CD4-positive, alpha-beta T cell (primary cell): ENCODE measurements at regions not wholly inside any gene's neighbourhood (a gene's known extent, or its start where the extent isn't known, plus 50 kb on each side); places are given as distances from the start of the nearest gene placed in this dataset.
"Not testable (repeated sequence)": the region's sequence is repeated elsewhere in the genome, so short reads cannot be mapped to it uniquely, and the experiment has no call there.

Source experiments
- ATAC-seq: fragments of 200-7000 bp; cut with Tn5 transposase; one replicate; pipeline ENCODE4 v1.10.0; 2022; ENCODE audit warnings: mild to moderate bottlenecking; ENCODE audit not compliant: poor library complexity
- CTCF ChIA-PET: fragments of 350-600 bp; sonication (Branson Sonifier 250); formaldehyde crosslinking; loops from one replicate; lab custom pipeline; 2021; ENCODE audit warnings: antibody characterized with exemption, inconsistent platforms; lab: Charles Lee
- POLR2A ChIA-PET: fragments of 350-600 bp; sonication (Branson Sonifier 250); formaldehyde crosslinking; loops from one replicate; lab custom pipeline; 2021; ENCODE audit warnings: antibody characterized with exemption, inconsistent platforms; lab: Charles Lee
- DNase-seq, 14 experiments: peaks; one replicate each; pipeline ENCODE4 v3.0.0-alpha.2; 2013 to 2020; ENCODE audit warnings: mixed read lengths in 2 of 14
- H3K27ac ChIP-seq, 2 donors: one replicate each; pipeline versions ENCODE4 v1.5.1 to v1.7.0; 2013; ENCODE audit warnings: low read length in 2 of 2, low read depth in 1 of 2, mild to moderate bottlenecking in 1 of 2
- H3K27me3 ChIP-seq, 2 experiments: 1 replicate in 1 of 2; 2 replicates in 1 of 2; pipeline versions ENCODE4 v1.6.1 to v1.7.0; 2013; ENCODE audit warnings: low read length in 2 of 2, control low read depth in 1 of 2, mild to moderate bottlenecking in 1 of 2, moderate library complexity in 1 of 2; ENCODE audit not compliant: insufficient read depth in 2 of 2, control insufficient read depth in 1 of 2
- H3K36me3 ChIP-seq: one replicate; pipeline ENCODE4 v1.6.1; 2013; ENCODE audit warnings: low read length, control low read depth; ENCODE audit not compliant: insufficient read depth
- H3K4me1 ChIP-seq: one replicate; pipeline ENCODE4 v1.6.1; 2013; ENCODE audit warnings: low read length, control low read depth; ENCODE audit not compliant: insufficient read depth
- H3K4me3 ChIP-seq: one replicate; pipeline ENCODE4 v1.5.1; 2013; ENCODE audit warnings: mild to moderate bottlenecking, low read length, moderate library complexity
- H3K9me3 ChIP-seq, 2 experiments: 1 replicate in 1 of 2; 2 replicates in 1 of 2; pipeline versions ENCODE4 v1.6.1 to v1.7.0; 2013; ENCODE audit warnings: low read length in 2 of 2, mild to moderate bottlenecking in 2 of 2, control low read depth in 1 of 2, moderate library complexity in 1 of 2; ENCODE audit not compliant: control insufficient read depth in 1 of 2, insufficient read depth in 1 of 2
- H3K27ac Mint-ChIP-seq: one replicate; pipeline ENCODE4 v1.8.0; 2020; ENCODE audit warnings: mixed read lengths
- H3K27me3 Mint-ChIP-seq: one replicate; pipeline ENCODE4 v1.8.0; 2021; ENCODE audit warnings: mixed read lengths
- H3K36me3 Mint-ChIP-seq: one replicate; pipeline ENCODE4 v1.8.0; 2021; ENCODE audit warnings: low read depth, mixed read lengths
- H3K4me1 Mint-ChIP-seq: one replicate; pipeline ENCODE4 v1.8.0; 2021; ENCODE audit warnings: low read depth, mixed read lengths
- H3K4me3 Mint-ChIP-seq: one replicate; pipeline ENCODE4 v1.8.0; 2020; ENCODE audit warnings: mild to moderate bottlenecking, mixed read lengths
- H3K9me3 Mint-ChIP-seq: one replicate; pipeline ENCODE4 v1.8.0; 2020; ENCODE audit warnings: mixed read lengths
- intact Hi-C, 2 experiments: fragments of 100-400 bp; cut with DNase I in 1 of 2; cut with micrococcal nuclease in 1 of 2; formaldehyde crosslinking; loops; one replicate each; pipeline versions ENCODE4 v1.15.1 to v1.9.0; 2023 to 2025; cut with DNase I, micrococcal nuclease
- TF ChIP-seq, protein P1 (sequence below): fragments of 200-600 bp; IDR thresholded peaks from one replicate; pipeline ENCODE4 v1.8.0; 2022; ENCODE audit warnings: antibody characterized with exemption, mild to moderate bottlenecking

DNA sequence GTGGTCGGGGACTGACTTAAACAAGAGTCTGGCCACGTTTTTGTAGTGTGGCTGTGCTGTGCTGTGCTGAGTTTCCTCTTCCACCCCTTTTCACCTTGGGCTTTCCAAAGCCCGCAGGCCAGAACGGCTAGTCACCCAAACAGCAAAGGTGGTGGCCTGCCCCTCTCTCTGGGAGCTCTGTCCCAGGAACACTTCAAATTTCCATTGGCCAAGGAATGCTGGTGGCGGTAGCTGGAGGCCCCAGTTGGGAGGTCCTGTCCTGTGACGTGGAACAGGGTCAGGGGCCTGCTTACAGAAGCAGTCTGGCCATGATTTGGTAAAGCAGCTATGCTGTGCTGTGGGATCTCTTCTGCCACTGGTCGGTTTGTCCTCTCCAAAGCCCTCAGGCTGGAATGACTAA is 628.1 kb upstream of the DEFB115 start:
- intact Hi-C loops, H3K36me3 Mint-ChIP-seq, H3K4me3 ChIP-seq, H3K4me1 Mint-ChIP-seq, H3K4me3 Mint-ChIP-seq, H3K27me3 ChIP-seq, CTCF ChIA-PET, H3K4me1 ChIP-seq, H3K27me3 Mint-ChIP-seq, POLR2A ChIA-PET, DNase-seq, H3K27ac ChIP-seq, H3K36me3 ChIP-seq, ATAC-seq, H3K27ac Mint-ChIP-seq: not testable (repeated sequence)
- H3K9me3 Mint-ChIP-seq: peaks cover 12% of the 10 kb centered on the region
- H3K9me3 ChIP-seq: peaks cover 0 to 33% of the 10 kb centered on the region in 2 experiments

- ChIA-PET CTCF (no interaction called here), POLR2A (no interaction called here)
- Histone ChIP-seq H3K9me3 (peaks cover 0 to 36% of the 10 kb centered on the region in 2 experiments), H3K4me3 (no peak overlapping the region), H3K4me1 (no peaks in the 10 kb centered on the region), H3K36me3 (no peaks in the 10 kb centered on the region), H3K27me3 (no peaks in the 10 kb centered on the region), H3K27ac (no peak overlapping the region)
- no peak for ATAC-seq
- Mint-ChIP-seq H3K27me3 (no peaks in the 10 kb centered on the region), H3K4me1 (no peaks in the 10 kb centered on the region), H3K27ac (no peak overlapping the region), H3K36me3 (no peaks in the 10 kb centered on the region), H3K9me3 (peaks cover 11% of the 10 kb centered on the region), H3K4me3 (no peak overlapping the region)
- intact Hi-C loops: no loop called here
- TF ChIP-seq, protein P1, sequence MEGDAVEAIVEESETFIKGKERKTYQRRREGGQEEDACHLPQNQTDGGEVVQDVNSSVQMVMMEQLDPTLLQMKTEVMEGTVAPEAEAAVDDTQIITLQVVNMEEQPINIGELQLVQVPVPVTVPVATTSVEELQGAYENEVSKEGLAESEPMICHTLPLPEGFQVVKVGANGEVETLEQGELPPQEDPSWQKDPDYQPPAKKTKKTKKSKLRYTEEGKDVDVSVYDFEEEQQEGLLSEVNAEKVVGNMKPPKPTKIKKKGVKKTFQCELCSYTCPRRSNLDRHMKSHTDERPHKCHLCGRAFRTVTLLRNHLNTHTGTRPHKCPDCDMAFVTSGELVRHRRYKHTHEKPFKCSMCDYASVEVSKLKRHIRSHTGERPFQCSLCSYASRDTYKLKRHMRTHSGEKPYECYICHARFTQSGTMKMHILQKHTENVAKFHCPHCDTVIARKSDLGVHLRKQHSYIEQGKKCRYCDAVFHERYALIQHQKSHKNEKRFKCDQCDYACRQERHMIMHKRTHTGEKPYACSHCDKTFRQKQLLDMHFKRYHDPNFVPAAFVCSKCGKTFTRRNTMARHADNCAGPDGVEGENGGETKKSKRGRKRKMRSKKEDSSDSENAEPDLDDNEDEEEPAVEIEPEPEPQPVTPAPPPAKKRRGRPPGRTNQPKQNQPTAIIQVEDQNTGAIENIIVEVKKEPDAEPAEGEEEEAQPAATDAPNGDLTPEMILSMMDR: no peak
- DNase-seq: no peak
These were observed 626.7 kb upstream of the DEFB115 start for GRCh38 chr20:30630761-30631160.

DNA sequence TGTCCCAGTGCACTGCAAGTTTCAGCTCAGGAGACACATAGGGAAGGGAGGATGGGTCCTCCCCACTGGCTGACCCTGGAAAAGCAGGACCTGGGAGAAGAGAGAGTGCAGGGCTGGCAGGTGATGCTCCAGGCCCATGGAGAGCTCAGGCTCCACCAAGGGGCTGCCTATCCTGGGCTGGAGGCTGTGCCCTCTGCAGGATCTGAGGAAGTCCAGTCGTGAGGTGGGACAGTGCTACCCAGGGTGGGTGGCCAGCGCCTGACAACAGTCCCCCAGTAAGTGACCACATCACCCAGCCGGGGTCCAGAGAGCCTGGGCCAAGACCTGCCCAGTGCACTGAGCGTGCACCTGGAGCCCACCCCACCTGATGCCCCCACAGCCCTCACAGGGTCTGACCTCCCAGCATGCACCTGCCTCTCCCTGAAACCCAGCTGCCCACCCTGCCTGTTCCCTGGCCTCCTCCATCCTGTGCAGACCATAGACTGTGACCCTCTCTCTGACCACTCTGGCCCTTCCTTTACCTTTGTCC is 626.1 kb upstream of the DEFB115 start:
- H3K27ac Mint-ChIP-seq, H3K27me3 Mint-ChIP-seq, H3K36me3 Mint-ChIP-seq, H3K36me3 ChIP-seq, DNase-seq, H3K27me3 ChIP-seq, H3K4me1 Mint-ChIP-seq, ATAC-seq, POLR2A ChIA-PET, H3K4me3 Mint-ChIP-seq, H3K27ac ChIP-seq, H3K4me3 ChIP-seq, CTCF ChIA-PET, intact Hi-C loops, H3K4me1 ChIP-seq: not testable (repeated sequence)
- peaks cover 11% of the 10 kb centered on the region for H3K9me3 Mint-ChIP-seq
- peaks cover 0 to 36% of the 10 kb centered on the region in 2 experiments for H3K9me3 ChIP-seq

- H3K4me1 Mint-ChIP-seq, H3K27me3 Mint-ChIP-seq, H3K4me1 ChIP-seq, POLR2A ChIA-PET, H3K27ac ChIP-seq, H3K4me3 Mint-ChIP-seq, H3K36me3 Mint-ChIP-seq, H3K9me3 Mint-ChIP-seq, DNase-seq, H3K27ac Mint-ChIP-seq, CTCF ChIA-PET, intact Hi-C loops, H3K36me3 ChIP-seq, H3K4me3 ChIP-seq, H3K27me3 ChIP-seq, ATAC-seq: not testable (repeated sequence)
- H3K9me3 ChIP-seq: peaks cover 0 to 39% of the 10 kb centered on the region in 2 experiments
These were observed 624.7 kb upstream of the DEFB115 start for GRCh38 chr20:30632773-30633172.

- H3K27me3 Mint-ChIP-seq, CTCF ChIA-PET, H3K4me3 ChIP-seq: not testable (repeated sequence)
These were observed 615.9 kb upstream of the DEFB115 start for GRCh38 chr20:30641522-30641921.

DNA sequence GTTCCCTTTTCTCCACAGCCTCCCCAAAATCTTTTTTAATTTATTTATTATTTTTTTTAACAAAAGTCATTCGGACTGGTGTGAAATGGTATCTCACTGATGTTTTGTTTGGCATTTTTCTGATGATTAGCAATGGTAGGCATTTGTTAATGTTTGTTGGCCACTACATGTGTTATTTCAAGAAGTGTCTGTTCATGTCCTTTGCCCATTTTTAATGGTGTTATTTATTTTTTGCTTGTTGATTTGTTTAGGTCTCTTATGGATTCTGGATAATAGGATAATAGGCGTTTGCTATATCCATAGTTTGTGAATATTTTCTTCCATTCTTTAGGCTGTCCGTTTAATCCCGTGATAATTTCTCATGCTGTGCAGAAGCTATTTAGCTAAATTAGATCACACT is 596.5 kb upstream of the DEFB115 start:
- H3K4me3 ChIP-seq, intact Hi-C loops: not testable (repeated sequence)

More at GRCh38 chr20:30641522-30641921, 615.9 kb upstream of the DEFB115 start:
- H3K4me1 Mint-ChIP-seq, H3K36me3 Mint-ChIP-seq, H3K27ac Mint-ChIP-seq, H3K36me3 ChIP-seq, H3K4me1 ChIP-seq, H3K27ac ChIP-seq, intact Hi-C loops, H3K9me3 ChIP-seq, POLR2A ChIA-PET, ATAC-seq, DNase-seq, H3K4me3 Mint-ChIP-seq, H3K9me3 Mint-ChIP-seq, H3K27me3 ChIP-seq: not testable (repeated sequence)

More for the DNA sequence above, 596.5 kb upstream of the DEFB115 start:
- H3K4me1 ChIP-seq, H3K36me3 Mint-ChIP-seq, H3K27me3 Mint-ChIP-seq, H3K9me3 Mint-ChIP-seq, H3K4me1 Mint-ChIP-seq, H3K36me3 ChIP-seq, ATAC-seq, POLR2A ChIA-PET, H3K27me3 ChIP-seq, H3K27ac Mint-ChIP-seq, CTCF ChIA-PET, H3K9me3 ChIP-seq, H3K27ac ChIP-seq, H3K4me3 Mint-ChIP-seq, DNase-seq: not testable (repeated sequence)
